H1 (cell line): ENCODE measurements at regions not wholly inside any gene's neighbourhood (a gene's known extent, or its start where the extent isn't known, plus 50 kb on each side); places are given as distances from the start of the nearest gene placed in this dataset.

Experiments
- CTCF ChIA-PET: fragments of 300-600 bp; sonication (Branson Sonifier 250); formaldehyde crosslinking; loops from one replicate; lab custom pipeline; 2021; ENCODE audit not compliant: partially characterized antibody; lab: Charles Lee
- POLR2A ChIA-PET: fragments of 300-600 bp; sonication (Branson Sonifier 250); formaldehyde crosslinking; loops from one replicate; lab custom pipeline; 2021; ENCODE audit warnings: inconsistent platforms; ENCODE audit not compliant: partially characterized antibody; lab: Charles Lee
- DNase-seq, 2 experiments: peaks; one replicate each; pipeline versions ENCODE4 v3.0.0 to v3.0.0-alpha.2; 2010 to 2022; ENCODE audit warnings: low spot score in 2 of 2, low read depth in 1 of 2, mixed read lengths in 1 of 2
- FAIRE-seq: peaks from 2 replicates; lab custom pipeline; 2011; peaks lifted over from hg19 to GRCh38; lab: Jason Lieb, UNC
- H2AFZ ChIP-seq: 2 replicates; pipeline ENCODE4 v1.8.1; 2012; ENCODE audit warnings: low read length, inconsistent platforms
- H2AK5ac ChIP-seq: 2 replicates; pipeline ENCODE4 v1.6.1; 2013; ENCODE audit warnings: low read depth, low read length
- H2BK120ac ChIP-seq: replicated peaks from 2 replicates; pipeline ENCODE3; 2013; ENCODE audit warnings: low read depth, low read length, inconsistent platforms
- H2BK12ac ChIP-seq: 2 replicates; pipeline ENCODE4 v1.6.1; 2013; ENCODE audit warnings: low read depth, low read length
- H2BK15ac ChIP-seq: 2 replicates; pipeline ENCODE4 v1.6.1; 2013; ENCODE audit warnings: low read length
- H2BK20ac ChIP-seq: 2 replicates; pipeline ENCODE4 v1.6.1; 2013; ENCODE audit warnings: low read length
- H2BK5ac ChIP-seq: 2 replicates; pipeline ENCODE4 v1.6.1; 2013; ENCODE audit warnings: low read depth, low read length
- H3K14ac ChIP-seq: 2 replicates; pipeline ENCODE4 v1.6.1; 2013; ENCODE audit warnings: inconsistent platforms; ENCODE audit not compliant: insufficient read length
- H3K18ac ChIP-seq: 2 replicates; pipeline ENCODE4 v1.6.1; 2013; ENCODE audit warnings: low read length; ENCODE audit errors: extremely low read depth
- H3K23ac ChIP-seq: 2 replicates; pipeline ENCODE4 v1.6.1; 2013; ENCODE audit warnings: inconsistent platforms; ENCODE audit not compliant: insufficient read length
- H3K23me2 ChIP-seq: 2 replicates; pipeline ENCODE4 v1.6.1; 2013; ENCODE audit warnings: low read depth, low read length
- H3K27ac ChIP-seq: 2 replicates; pipeline ENCODE4 v1.6.1; 2011; ENCODE audit warnings: low read depth, low read length, inconsistent platforms
- H3K27me3 ChIP-seq, 4 experiments: replicated peaks in 1 of 4; 1 replicate in 1 of 4; 2 replicates in 3 of 4; pipeline versions ENCODE4 v1.6.1 to v1.8.1; 2011 to 2013; ENCODE audit warnings: low read length in 3 of 4, mild to moderate bottlenecking in 3 of 4, inconsistent platforms in 2 of 4, mixed read lengths in 2 of 4, moderate library complexity in 1 of 4; ENCODE audit not compliant: control insufficient read depth in 3 of 4, insufficient read depth in 3 of 4; ENCODE audit errors: extremely low read depth in 1 of 4
- H3K36me3 ChIP-seq, 4 experiments: 2 replicates each; pipeline versions ENCODE4 v1.6.1 to v1.8.1; 2011 to 2013; ENCODE audit warnings: mild to moderate bottlenecking in 4 of 4, low read length in 3 of 4, moderate library complexity in 2 of 4, control low read depth in 1 of 4, inconsistent platforms in 1 of 4; ENCODE audit not compliant: insufficient read depth in 4 of 4, control insufficient read depth in 2 of 4
- H3K4ac ChIP-seq: replicated peaks from 2 replicates; pipeline ENCODE3; 2013; ENCODE audit warnings: low read length, low read depth, mixed read lengths, inconsistent platforms; ENCODE audit not compliant: insufficient read length
- H3K4me1 ChIP-seq, 4 experiments: replicated peaks in 1 of 4; 1 replicate in 1 of 4; 2 replicates in 3 of 4; pipeline versions ENCODE4 v1.6.1 to v1.8.1; 2011 to 2013; ENCODE audit warnings: low read length in 3 of 4, inconsistent platforms in 2 of 4, mixed read lengths in 1 of 4; ENCODE audit not compliant: insufficient read depth in 4 of 4, control insufficient read depth in 3 of 4
- H3K4me2 ChIP-seq, 2 experiments: 2 replicates each; pipeline versions ENCODE4 v1.6.1 to v1.8.1; 2011 to 2013; ENCODE audit warnings: low read depth in 2 of 2, low read length in 2 of 2, control low read depth in 1 of 2, inconsistent platforms in 1 of 2, mild to moderate bottlenecking in 1 of 2; ENCODE audit not compliant: insufficient read depth in 1 of 2
- H3K4me3 ChIP-seq, 4 experiments: fragments of 200-600, 300-600 bp in 1 of 4; sonication (generic), shearing (Covaris generic), sonication (Bioruptor Twin) in 1 of 4; 2 replicates each; pipeline versions ENCODE4 v1.5.1 to v1.8.1; 2011 to 2016; ENCODE audit warnings: low read length in 4 of 4, low read depth in 3 of 4, control low read depth in 2 of 4, inconsistent platforms in 2 of 4, mild to moderate bottlenecking in 2 of 4, mixed read lengths in 1 of 4, moderate library complexity in 1 of 4; ENCODE audit not compliant: insufficient read depth in 2 of 4; ENCODE audit errors: extremely low read depth in 1 of 4
- H3K56ac ChIP-seq: replicated peaks from 2 replicates; pipeline ENCODE3; 2013; ENCODE audit warnings: low read depth, mild to moderate bottlenecking, mixed read lengths, low read length, inconsistent platforms; ENCODE audit not compliant: insufficient read length
- H3K79me1 ChIP-seq: 2 replicates; pipeline ENCODE4 v1.6.1; 2013; ENCODE audit warnings: low read depth, low read length, control low read depth
- H3K79me2 ChIP-seq, 2 experiments: 2 replicates each; pipeline versions ENCODE4 v1.6.1 to v1.8.1; 2012 to 2013; ENCODE audit warnings: low read length in 2 of 2, mild to moderate bottlenecking in 2 of 2, inconsistent platforms in 1 of 2; ENCODE audit not compliant: insufficient read depth in 2 of 2, control insufficient read depth in 1 of 2
- H3K9ac ChIP-seq, 4 experiments: replicated peaks in 1 of 4; 1 replicate in 1 of 4; 2 replicates in 3 of 4; pipeline versions ENCODE4 v1.6.1 to v1.8.1; 2011 to 2013; ENCODE audit warnings: low read depth in 3 of 4, low read length in 3 of 4, control low read depth in 2 of 4, mild to moderate bottlenecking in 2 of 4, moderate library complexity in 2 of 4, inconsistent platforms in 1 of 4; ENCODE audit errors: extremely low read depth in 1 of 4
- H3K9me3 ChIP-seq, 2 experiments: 2 replicates each; pipeline versions ENCODE4 v1.6.1 to v1.8.1; 2012 to 2013; ENCODE audit warnings: mild to moderate bottlenecking in 2 of 2, moderate library complexity in 2 of 2, control low read depth in 1 of 2, inconsistent platforms in 1 of 2, low read depth in 1 of 2, low read length in 1 of 2, mixed read lengths in 1 of 2; ENCODE audit not compliant: insufficient read depth in 2 of 2
- H4K20me1 ChIP-seq, 2 experiments: replicated peaks in 1 of 2; 2 replicates each; pipeline versions ENCODE3 to v1.8.1; 2011 to 2013; ENCODE audit warnings: inconsistent platforms in 2 of 2, low read length in 2 of 2, mild to moderate bottlenecking in 1 of 2; ENCODE audit not compliant: insufficient read depth in 2 of 2, control insufficient read depth in 1 of 2
- H4K5ac ChIP-seq: 2 replicates; pipeline ENCODE4 v1.6.1; 2013; ENCODE audit warnings: low read length, low read depth, mixed read lengths, inconsistent platforms; ENCODE audit not compliant: insufficient read length
- H4K8ac ChIP-seq: 2 replicates; pipeline ENCODE4 v1.8.0; 2013; ENCODE audit warnings: mild to moderate bottlenecking, moderate library complexity, low read length, inconsistent platforms; ENCODE audit not compliant: insufficient read depth; ENCODE audit errors: extremely low read depth
- H4K91ac ChIP-seq: replicated peaks from 2 replicates; pipeline ENCODE3; 2013; ENCODE audit warnings: low read length, mixed read lengths, inconsistent platforms; ENCODE audit not compliant: insufficient read length
- HDAC6 ChIP-seq: IDR thresholded peaks from one replicate; pipeline ENCODE4 v1.7.1; 2012; ENCODE audit warnings: low read depth, mild to moderate bottlenecking, inconsistent platforms, low read length, moderate library complexity
- USF2 ChIP-seq: IDR thresholded peaks from 2 replicates; pipeline ENCODE4 v1.6.1; 2011; ENCODE audit warnings: low read length, improper control_type of control experiment
- WGBS, 2 experiments: shearing (Covaris generic) in 1 of 2; methylation state at CpG; one replicate each; pipeline versions ENCODE4 v1.1.6 to v1.1.7; 2013 to 2015; ENCODE audit warnings: low lambda C conversion rate in 2 of 2, mixed read lengths in 2 of 2, inconsistent platforms in 1 of 2, low coverage in 1 of 2, missing lambda C conversion rate in 1 of 2; ENCODE audit not compliant: insufficient replicate concordance in 2 of 2, insufficient coverage in 1 of 2, insufficient read length in 1 of 2; ENCODE audit errors: extremely low coverage in 1 of 2, missing lambda C conversion rate in 1 of 2; 5-methylcytosine and 5-hydroxymethylcytosine counted together

- FAIRE-seq = no peak
- CTCF ChIA-PET = interaction anchor here (0.7 to 1.3 kb wide), 5 partner anchors 9 to 78 kb away, joined by 3 to 4 read pairs (median 3); no protein-coding TSS in a partner anchor
- H3K27ac ChIP-seq = no peak overlapping the region
Measured at GRCh38 chr4:123739806-123740205, 343.2 kb downstream of the SPRY1 start.

More at GRCh38 chr4:123739806-123740205, 343.2 kb downstream of the SPRY1 start:
- Histone ChIP-seq H4K20me1 (no peaks in the 10 kb centered on the region), H3K4me3 (no peak overlapping the region), H3K79me1 (no peaks in the 10 kb centered on the region), H3K9ac (no peak overlapping the region), H3K23me2 (no peaks in the 10 kb centered on the region), H3K4me2 (no peak overlapping the region), H2BK20ac (no peak overlapping the region), H2AFZ (0 out of 2 replicates have a peak overlapping the region, but pooled peaks have one; percentile 56), H4K8ac (no peak overlapping the region), H3K9me3 (no peaks in the 10 kb centered on the region), H3K18ac (no peak overlapping the region), H3K4ac (no peak overlapping the region), H3K4me1 (no peaks in the 10 kb centered on the region), H3K27me3 (no peaks in the 10 kb centered on the region), H2BK120ac (no peak overlapping the region), H2BK12ac (no peak overlapping the region), H2BK5ac (no peak overlapping the region), H2BK15ac (no peak overlapping the region), H4K5ac (no peak overlapping the region), H4K91ac (no peak overlapping the region), H3K23ac (no peak overlapping the region), H3K56ac (no peak overlapping the region), H3K36me3 (no peaks in the 10 kb centered on the region), H3K14ac (no peak overlapping the region)
- WGBS, 2 experiments = 83% methylated on average over 4 of the region's 4 CpGs; no CpG with 5 or more reads in 1 of the 2 experiments
- no peak for DNase-seq
- no peak for TF ChIP-seq USF2
- TF ChIP-seq HDAC6 = no peak
- TF ChIP-seq, all 59 proteins: peak for 0
- Histone ChIP-seq H3K79me2 (no peaks in the 10 kb centered on the region), H2AK5ac (no peak overlapping the region)
- POLR2A ChIA-PET = no interaction called here
